22Rv1 (cell line): ENCODE measurements at regions not wholly inside any gene's neighbourhood (a gene's known extent, or its start where the extent isn't known, plus 50 kb on each side); places are given as distances from the start of the nearest gene placed in this dataset.

Experiments used
- CTCF ChIP-seq: fragments of 450-650 bp; IDR thresholded peaks from 2 replicates; pipeline ENCODE4 v1.5.1; 2017; ENCODE audit warnings: mild to moderate bottlenecking
- ZFX ChIP-seq: fragments of 450-650 bp; IDR thresholded peaks from 2 replicates; pipeline ENCODE4 v1.6.1; 2017; ENCODE audit warnings: antibody characterized with exemption, borderline replicate concordance

- TF ChIP-seq CTCF (no peak), ZFX (no peak)
Measured at GRCh38 chr20:11712639-11713160, 205.0 kb upstream of the BTBD3 start.
